ENCODE measurements at regions not wholly inside any gene's neighbourhood (a gene's known extent, or its start where the extent isn't known, plus 50 kb on each side); places are given as distances from the start of the nearest gene placed in this dataset.

GRCh38 chr18:75654851-75655751 lies 227.6 kb upstream of the SMIM21 start:
- FAIRE-seq, result no peak

GRCh38 chr18:75654386-75654785 lies 226.9 kb upstream of the SMIM21 start:
- FAIRE-seq, result no peak

DNA sequence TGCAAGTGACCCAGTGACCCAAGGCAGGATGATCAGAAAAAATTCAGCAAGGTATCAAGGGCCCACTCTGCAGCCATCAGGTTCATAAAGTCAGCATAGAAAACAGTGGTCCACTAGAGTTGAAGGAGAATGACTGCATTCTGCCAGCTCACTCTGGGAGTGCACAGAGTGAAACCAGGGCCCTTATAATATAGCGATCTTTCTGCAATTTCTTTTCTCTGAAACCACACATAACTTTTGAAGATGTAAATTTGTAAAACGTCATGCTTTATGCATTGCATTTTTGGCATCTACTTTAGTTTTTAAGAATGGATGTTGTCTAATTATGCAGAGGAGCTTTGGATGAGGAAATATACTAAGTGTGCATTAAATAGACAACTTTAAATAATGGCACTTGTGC lies 225.0 kb upstream of the SMIM21 start:
- no peak for FAIRE-seq

- no peak for FAIRE-seq
Observed at GRCh38 chr18:75644871-75645270, 217.4 kb upstream of the SMIM21 start.

DNA sequence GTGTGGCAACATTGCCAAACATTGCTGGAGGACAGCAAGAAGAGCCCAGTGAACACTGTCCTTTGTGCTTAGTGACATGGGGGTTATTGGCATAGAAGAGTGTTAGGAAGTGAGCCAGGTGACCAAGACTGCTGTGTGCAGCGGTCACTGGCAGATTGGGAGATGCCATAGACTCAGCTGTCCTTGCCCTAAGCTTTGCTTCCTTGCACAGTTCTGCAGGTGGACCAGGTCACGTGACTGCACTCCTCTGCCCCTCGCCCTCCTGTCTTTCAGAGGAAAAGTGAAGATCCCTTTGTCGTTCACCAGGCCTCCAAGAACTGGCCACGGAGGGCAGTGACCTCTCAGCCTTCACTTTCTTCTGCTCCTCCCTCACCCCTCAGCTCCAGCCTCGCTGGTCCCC lies 215.6 kb upstream of the SMIM21 start:
- no peak for FAIRE-seq

DNA sequence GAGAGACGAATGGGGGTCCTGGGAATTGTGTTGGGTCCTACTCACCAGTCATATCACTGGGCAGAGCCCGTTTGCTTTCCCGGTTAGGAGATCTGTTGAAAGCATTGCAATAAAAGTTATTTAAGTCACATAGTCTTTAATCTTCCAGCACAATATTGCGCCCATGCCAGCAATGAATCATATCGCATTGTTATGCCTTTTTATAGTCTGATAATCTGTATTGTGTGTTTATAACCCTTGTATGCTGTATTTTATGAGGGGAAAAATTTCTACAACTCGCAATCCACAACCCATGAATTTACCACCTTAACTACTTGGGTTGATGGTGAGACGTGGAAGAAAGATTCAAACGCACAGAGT lies 211.9 kb upstream of the SMIM21 start:
- FAIRE-seq, result no peak

- FAIRE-seq, result no peak
Observed at GRCh38 chr18:75638776-75639471, 211.4 kb upstream of the SMIM21 start.

- FAIRE-seq, result no peak
Observed at GRCh38 chr18:75638223-75638775, 210.8 kb upstream of the SMIM21 start.

DNA sequence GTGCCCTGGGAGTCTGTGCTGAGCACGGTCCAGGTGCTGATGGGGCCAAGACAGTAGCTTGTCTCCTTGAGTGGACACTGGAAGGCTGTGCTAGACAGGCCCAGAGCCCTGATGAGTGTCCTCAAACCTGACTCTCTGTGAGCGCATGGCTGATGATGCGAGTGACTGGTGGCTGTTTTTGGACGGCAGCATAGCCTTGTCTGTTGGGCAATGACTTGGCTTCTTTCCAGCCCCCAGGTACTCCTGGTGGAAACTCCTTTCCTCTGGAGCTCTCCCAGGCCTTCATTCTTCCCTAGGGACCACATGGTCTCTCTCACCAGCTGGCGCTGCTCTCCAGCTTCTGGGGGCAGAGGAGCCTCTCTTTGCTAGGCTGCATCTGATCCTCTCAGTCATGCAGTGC lies 207.6 kb upstream of the SMIM21 start:
- no peak for FAIRE-seq

DNA sequence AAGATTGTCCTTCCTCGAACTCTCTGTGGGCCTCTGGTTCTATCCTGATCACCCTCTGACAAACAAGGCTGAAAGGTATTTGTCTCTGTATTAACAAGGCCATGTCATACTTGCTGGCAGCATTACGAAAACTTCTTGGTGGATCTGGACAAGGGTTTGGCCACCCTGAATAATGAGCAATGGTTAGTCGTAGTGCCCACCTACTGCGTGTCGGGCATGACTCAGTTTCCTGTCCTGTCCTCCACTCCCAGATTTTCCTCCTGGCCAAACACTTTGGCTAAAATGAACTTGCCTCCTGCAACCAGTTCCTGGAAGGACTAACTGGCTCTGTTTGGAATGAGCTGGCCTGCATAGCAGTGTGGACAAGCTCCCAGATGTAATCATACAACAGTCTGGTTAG lies 198.5 kb upstream of the SMIM21 start:
- FAIRE-seq, result no peak

DNA sequence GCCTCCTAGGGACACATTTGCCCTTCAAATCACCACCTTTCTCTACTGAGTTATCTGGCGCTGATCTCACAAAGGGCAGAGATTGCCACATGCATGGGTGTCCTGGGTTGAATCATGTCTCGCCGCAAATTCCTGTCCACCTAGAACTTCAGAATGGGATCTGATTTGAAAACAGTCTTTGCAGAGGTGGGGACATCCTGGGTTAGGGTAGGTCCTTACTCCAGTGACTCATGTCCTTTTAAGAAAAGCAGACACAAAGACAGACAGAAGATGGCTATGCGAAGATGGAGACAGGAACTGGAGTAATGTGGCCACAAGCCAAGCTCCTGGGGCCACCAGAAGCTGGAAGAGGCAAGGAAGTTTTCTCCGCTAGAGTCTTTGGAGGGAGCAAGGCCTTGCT lies 197.4 kb upstream of the SMIM21 start:
- FAIRE-seq, result no peak

- FAIRE-seq, result no peak
Observed at GRCh38 chr18:75621818-75622217, 194.3 kb upstream of the SMIM21 start.

GRCh38 chr18:75618146-75618545 lies 190.6 kb upstream of the SMIM21 start:
- FAIRE-seq, result no peak

- FAIRE-seq, result no peak
Observed at GRCh38 chr18:75612456-75612855, 185.0 kb upstream of the SMIM21 start.

- FAIRE-seq, result no peak
Observed at GRCh38 chr18:75607701-75608100, 180.2 kb upstream of the SMIM21 start.

- FAIRE-seq, result no peak
Observed at GRCh38 chr18:75592527-75592926, 165.0 kb upstream of the SMIM21 start.

- FAIRE-seq, result no peak
Observed at GRCh38 chr18:75588412-75588811, 160.9 kb upstream of the SMIM21 start.

DNA sequence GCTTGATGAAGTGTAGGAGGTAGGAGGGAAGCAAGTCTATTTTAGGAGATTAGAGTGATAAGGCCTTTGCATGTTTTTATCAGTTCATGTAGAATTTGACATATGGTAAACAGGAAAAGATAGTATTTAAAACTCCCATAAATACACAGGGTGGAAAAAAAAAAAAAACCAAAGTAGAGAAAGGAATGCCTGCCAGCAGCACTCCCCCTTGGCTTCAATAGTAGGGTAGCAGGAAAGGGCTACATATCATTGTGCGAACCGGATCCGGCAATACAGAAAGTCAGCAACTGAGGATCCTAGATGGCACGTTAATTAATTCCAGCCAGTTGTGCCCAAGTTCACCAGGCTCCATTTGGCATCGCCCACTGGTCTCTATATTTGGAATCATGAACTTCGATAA lies 159.6 kb upstream of the SMIM21 start:
- FAIRE-seq, result no peak

DNA sequence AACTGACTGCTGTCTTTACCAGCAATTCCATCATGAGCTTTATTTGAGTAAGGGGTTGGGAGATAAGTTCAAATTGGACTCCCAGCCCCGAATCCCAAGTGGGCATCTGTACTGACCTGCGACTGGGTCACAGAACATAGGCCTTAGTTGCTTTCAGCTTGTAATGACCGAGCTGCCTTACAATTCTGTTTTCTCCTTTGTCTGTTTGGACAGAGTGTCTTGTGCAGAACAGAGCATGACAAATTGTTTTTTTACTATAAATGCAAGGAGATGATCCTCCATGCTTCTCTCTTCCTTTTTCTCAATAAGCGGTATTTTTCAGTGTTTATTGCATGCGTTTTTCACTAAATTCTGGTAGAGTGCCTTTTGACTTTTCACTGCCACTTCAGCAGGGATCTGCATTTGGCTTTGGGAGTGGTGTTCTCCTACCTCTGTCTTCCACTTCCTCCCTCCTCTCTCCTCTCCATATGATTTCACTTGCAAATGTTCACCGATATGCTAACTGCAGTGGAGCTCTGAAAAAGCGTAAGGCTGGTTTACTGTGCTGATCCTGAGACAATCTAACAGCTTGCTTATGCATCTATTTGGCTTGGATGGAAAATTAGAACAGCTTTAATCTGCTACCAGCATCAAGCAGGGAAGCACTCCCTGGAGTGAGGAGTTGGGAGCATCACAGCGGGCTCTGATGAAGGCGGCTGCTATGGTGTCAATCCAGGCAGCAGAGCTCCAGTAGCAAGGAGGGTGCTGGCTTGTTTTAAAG lies 158.8 kb upstream of the SMIM21 start:
- FAIRE-seq, result no peak

DNA sequence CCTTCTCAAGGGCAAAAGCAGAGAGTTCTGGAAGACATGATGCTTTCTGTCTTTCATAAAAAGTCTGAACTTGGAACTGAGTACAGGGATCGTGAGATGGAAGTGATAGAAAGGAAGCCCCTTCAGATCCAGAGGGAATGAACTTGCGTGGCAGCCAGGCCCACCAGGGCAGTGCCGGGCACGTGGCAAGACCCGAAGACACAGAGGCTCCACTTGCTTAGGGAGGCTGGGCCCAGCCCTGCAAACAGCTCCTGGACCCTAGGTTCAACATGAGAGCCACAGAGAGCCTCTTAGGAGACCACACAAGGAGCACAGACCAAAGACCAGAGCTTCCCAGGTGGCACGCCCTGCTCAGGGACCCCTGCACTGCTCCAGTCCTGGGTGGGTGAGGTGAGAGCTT lies 155.4 kb upstream of the SMIM21 start:
- FAIRE-seq, result no peak

DNA sequence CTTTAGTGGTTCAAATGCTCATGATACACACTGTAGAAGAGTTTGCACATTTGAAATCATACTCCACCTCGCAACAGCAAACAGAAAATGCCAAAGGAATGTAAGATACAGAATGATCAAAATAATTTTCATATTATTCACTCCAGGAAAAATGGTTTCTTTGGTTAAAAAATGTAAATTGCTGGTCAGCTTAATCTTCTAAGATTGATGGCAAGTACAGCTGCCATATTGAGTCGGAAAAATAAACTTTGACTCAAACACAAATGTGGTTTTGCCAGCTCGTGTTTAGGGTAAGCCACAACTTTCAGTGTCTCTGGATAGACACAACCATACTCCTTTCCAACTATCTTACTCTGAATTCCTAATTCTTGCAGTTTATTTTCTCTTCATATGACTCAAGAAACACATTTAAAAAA lies 154.9 kb upstream of the SMIM21 start:
- no peak for FAIRE-seq

DNA sequence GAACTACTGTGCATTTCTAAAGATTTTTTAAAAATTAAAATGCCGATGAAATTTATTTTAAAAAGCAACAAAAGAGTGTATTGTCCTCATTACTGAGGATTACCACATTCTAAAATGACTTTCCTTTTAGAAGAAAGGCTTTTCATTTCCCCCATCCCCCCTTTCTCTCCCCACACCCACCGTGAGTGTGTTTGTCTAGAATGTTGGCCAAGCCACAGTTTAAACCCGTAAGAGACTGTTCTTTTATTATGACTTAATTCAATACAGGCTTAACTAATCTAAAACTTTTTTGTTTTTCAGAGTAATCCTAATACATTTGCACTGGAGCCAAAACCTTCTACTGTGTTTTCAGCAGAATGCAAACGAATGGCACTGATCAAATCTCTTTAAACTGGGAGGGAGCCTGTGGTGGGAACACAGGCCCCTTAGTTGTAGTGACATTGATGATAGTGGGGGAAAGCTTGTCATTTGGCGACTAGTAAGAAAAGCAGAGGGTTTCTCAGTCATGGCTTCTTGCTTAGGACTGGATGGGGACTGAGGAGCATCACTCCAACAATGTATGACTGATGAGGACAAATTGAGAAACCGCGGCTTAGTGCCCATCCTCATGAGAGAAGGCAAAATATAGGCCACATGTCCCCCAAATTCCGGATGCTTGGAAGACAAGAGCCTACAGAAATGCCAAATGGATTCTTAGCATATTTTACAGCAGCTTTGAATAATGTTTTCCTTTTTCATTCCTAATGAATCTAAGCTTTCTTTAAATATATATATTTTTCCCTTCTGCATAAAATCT lies 154.0 kb upstream of the SMIM21 start:
- no peak for FAIRE-seq
